ENCODE measurements at regions not wholly inside any gene's neighbourhood (a gene's known extent, or its start where the extent isn't known, plus 50 kb on each side); places are given as distances from the start of the nearest gene placed in this dataset.

DNA sequence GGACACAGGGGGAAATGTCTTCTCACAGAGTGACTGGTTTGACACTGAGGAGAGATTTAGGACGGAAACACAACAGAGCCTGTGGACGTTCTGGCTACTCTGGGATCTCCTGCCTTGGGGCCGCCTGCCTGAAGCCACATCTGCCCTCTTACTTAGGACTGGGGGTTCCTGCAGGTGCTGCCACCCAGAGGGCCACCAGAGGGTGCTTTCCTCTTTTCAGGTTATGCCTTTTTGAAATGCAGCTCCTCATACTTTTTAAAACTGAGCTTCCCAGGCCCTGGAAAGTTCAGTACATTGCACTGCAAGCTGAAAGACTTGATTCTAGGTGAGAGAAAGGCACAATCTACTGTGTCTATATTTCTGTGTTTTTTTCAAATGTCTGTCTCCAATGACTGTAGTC lies 92.2 kb upstream of the PGRMC2 start (continued):
- TF ChIP-seq, protein P1, sequence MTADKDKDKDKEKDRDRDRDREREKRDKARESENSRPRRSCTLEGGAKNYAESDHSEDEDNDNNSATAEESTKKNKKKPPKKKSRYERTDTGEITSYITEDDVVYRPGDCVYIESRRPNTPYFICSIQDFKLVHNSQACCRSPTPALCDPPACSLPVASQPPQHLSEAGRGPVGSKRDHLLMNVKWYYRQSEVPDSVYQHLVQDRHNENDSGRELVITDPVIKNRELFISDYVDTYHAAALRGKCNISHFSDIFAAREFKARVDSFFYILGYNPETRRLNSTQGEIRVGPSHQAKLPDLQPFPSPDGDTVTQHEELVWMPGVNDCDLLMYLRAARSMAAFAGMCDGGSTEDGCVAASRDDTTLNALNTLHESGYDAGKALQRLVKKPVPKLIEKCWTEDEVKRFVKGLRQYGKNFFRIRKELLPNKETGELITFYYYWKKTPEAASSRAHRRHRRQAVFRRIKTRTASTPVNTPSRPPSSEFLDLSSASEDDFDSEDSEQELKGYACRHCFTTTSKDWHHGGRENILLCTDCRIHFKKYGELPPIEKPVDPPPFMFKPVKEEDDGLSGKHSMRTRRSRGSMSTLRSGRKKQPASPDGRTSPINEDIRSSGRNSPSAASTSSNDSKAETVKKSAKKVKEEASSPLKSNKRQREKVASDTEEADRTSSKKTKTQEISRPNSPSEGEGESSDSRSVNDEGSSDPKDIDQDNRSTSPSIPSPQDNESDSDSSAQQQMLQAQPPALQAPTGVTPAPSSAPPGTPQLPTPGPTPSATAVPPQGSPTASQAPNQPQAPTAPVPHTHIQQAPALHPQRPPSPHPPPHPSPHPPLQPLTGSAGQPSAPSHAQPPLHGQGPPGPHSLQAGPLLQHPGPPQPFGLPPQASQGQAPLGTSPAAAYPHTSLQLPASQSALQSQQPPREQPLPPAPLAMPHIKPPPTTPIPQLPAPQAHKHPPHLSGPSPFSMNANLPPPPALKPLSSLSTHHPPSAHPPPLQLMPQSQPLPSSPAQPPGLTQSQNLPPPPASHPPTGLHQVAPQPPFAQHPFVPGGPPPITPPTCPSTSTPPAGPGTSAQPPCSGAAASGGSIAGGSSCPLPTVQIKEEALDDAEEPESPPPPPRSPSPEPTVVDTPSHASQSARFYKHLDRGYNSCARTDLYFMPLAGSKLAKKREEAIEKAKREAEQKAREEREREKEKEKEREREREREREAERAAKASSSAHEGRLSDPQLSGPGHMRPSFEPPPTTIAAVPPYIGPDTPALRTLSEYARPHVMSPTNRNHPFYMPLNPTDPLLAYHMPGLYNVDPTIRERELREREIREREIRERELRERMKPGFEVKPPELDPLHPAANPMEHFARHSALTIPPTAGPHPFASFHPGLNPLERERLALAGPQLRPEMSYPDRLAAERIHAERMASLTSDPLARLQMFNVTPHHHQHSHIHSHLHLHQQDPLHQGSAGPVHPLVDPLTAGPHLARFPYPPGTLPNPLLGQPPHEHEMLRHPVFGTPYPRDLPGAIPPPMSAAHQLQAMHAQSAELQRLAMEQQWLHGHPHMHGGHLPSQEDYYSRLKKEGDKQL (CRISPR knock-in tag; IDR thresholded peaks at IDR 0.05; ENCODE audit: low read depth), result no peak
- TF ChIP-seq CENPX (CRISPR knock-in tag; IDR thresholded peaks at IDR 0.05), result no peak
- TF ChIP-seq PHF8 (CRISPR knock-in tag; IDR thresholded peaks at IDR 0.05), result no peak
- TF ChIP-seq ARNTL (CRISPR knock-in tag; IDR thresholded peaks at IDR 0.05), result no peak
- TF ChIP-seq, protein P2, sequence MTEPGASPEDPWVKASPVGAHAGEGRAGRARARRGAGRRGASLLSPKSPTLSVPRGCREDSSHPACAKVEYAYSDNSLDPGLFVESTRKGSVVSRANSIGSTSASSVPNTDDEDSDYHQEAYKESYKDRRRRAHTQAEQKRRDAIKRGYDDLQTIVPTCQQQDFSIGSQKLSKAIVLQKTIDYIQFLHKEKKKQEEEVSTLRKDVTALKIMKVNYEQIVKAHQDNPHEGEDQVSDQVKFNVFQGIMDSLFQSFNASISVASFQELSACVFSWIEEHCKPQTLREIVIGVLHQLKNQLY (CRISPR knock-in tag; IDR thresholded peaks at IDR 0.05), result no peak
- no peak for TF ChIP-seq ZFP37 (CRISPR knock-in tag; IDR thresholded peaks at IDR 0.05; ENCODE audit: borderline replicate concordance)
- TF ChIP-seq NFIB (CRISPR knock-in tag; IDR thresholded peaks at IDR 0.05; ENCODE audit: borderline replicate concordance), result no peak
- no peak for TF ChIP-seq NBN (conservative IDR thresholded peaks at IDR 0.05)
- no peak for TF ChIP-seq SP140L (CRISPR knock-in tag; IDR thresholded peaks at IDR 0.05; ENCODE audit: borderline replicate concordance)
- no peak for TF ChIP-seq KLF12 (CRISPR knock-in tag; IDR thresholded peaks at IDR 0.05; ENCODE audit: borderline replicate concordance)
- TF ChIP-seq JUNB (CRISPR knock-in tag; IDR thresholded peaks at IDR 0.05; ENCODE audit: borderline replicate concordance), result no peak
- no peak for TF ChIP-seq ZFY (CRISPR knock-in tag; IDR thresholded peaks at IDR 0.05)
- TF ChIP-seq IRF2 (CRISPR knock-in tag; IDR thresholded peaks at IDR 0.05), result no peak
- no peak for TF ChIP-seq IKZF4 (CRISPR knock-in tag; IDR thresholded peaks at IDR 0.05; ENCODE audit: borderline replicate concordance, low read depth, not compliant biosample characterization)
- 0 out of 2 replicates have a peak, but pooled peaks have one; percentile 14 for TF ChIP-seq RAD21 (CRISPR knock-in tag; IDR thresholded peaks at IDR 0.05)
- TF ChIP-seq SMC3 (IDR thresholded peaks at IDR 0.05; ENCODE audit: low read length), result peak; percentile 27; the same call in 1 of the 2 replicates
- TF ChIP-seq HOXA5 (CRISPR knock-in tag; IDR thresholded peaks at IDR 0.05), result no peak
- TF ChIP-seq, protein P3, sequence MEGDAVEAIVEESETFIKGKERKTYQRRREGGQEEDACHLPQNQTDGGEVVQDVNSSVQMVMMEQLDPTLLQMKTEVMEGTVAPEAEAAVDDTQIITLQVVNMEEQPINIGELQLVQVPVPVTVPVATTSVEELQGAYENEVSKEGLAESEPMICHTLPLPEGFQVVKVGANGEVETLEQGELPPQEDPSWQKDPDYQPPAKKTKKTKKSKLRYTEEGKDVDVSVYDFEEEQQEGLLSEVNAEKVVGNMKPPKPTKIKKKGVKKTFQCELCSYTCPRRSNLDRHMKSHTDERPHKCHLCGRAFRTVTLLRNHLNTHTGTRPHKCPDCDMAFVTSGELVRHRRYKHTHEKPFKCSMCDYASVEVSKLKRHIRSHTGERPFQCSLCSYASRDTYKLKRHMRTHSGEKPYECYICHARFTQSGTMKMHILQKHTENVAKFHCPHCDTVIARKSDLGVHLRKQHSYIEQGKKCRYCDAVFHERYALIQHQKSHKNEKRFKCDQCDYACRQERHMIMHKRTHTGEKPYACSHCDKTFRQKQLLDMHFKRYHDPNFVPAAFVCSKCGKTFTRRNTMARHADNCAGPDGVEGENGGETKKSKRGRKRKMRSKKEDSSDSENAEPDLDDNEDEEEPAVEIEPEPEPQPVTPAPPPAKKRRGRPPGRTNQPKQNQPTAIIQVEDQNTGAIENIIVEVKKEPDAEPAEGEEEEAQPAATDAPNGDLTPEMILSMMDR (CRISPR knock-in tag; IDR thresholded peaks at IDR 0.05), result peak; percentile 64

Measured in HepG2 (cell line).